H1 (cell line): ENCODE measurements at regions not wholly inside any gene's neighbourhood (a gene's known extent, or its start where the extent isn't known, plus 50 kb on each side); places are given as distances from the start of the nearest gene placed in this dataset.

Experiments used
- EP300 ChIP-seq, 2 experiments: IDR thresholded peaks; 1 replicate in 1 of 2; 2 replicates in 1 of 2; pipeline ENCODE4 v1.6.1; 2011 to 2012; ENCODE audit warnings: low read depth in 2 of 2, low read length in 2 of 2, mild to moderate bottlenecking in 2 of 2, borderline replicate concordance in 1 of 2, inconsistent platforms in 1 of 2, moderate library complexity in 1 of 2
- HDAC2 ChIP-seq, 2 experiments: fragments of 300-600 bp in 1 of 2; sonication (generic) in 1 of 2; IDR thresholded peaks; 2 replicates each; pipeline ENCODE4 v1.6.1; 2011 to 2012; ENCODE audit warnings: low read depth in 2 of 2, low read length in 2 of 2, mild to moderate bottlenecking in 2 of 2, moderate library complexity in 2 of 2, borderline replicate concordance in 1 of 2, inconsistent platforms in 1 of 2
- PHF8 ChIP-seq: fragments of 200-600 bp; sonication (generic); conservative IDR thresholded peaks from 2 replicates; pipeline ENCODE4 v1.7.1; 2012; ENCODE audit warnings: low read depth, mild to moderate bottlenecking, inconsistent platforms, low read length, moderate library complexity
- RFX5 ChIP-seq: IDR thresholded peaks from 2 replicates; pipeline ENCODE4 v1.6.1; 2011; ENCODE audit warnings: low read depth, low read length, improper control_type of control experiment, borderline replicate concordance
- RXRA ChIP-seq: IDR thresholded peaks from 2 replicates; pipeline ENCODE4 v1.6.1; 2011; ENCODE audit warnings: low read depth, mild to moderate bottlenecking, low read length, moderate library complexity; ENCODE audit not compliant: insufficient read depth

DNA sequence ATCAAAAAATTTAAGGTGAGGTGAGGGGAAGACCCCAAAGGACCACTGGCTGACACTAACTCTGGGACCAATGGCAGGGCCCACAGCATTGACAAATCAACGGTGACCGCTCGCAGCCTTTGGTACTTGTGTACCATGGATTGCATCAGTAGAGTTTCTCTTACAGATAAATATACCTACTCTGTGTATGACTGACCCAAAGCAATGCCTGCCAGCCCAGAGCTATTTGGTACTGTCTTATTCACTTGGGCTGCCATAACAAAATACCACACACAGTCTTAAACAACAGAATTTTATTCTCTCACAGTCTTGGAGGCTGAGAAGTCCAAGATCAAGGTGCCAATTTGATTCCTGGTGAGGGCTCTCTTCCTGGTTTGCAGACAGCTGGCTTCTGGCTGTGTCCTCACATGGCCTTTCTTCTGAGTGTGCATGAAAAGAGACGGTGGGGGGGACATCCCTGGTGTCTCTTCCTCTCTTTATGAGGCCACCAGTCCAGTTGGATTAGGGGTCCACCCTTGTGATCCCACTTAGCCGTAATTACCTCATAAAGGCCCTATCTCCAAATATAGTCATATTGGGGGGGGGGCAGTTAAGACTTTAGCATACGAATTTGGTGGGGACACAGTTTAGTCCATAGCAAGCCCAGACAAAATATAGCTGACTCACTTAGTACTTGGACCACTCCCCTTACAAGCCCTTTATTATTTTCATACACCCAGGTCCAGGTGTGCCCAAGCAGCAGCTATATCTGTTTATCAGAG is 336.3 kb downstream of the CD83 start (continued):
- TF ChIP-seq HDAC2 (IDR thresholded peaks at IDR 0.05; ENCODE audit: borderline replicate concordance in 1 of 2, low read depth in 2 of 2, low read length in 2 of 2), result no peak
- no peak for TF ChIP-seq EP300 (IDR thresholded peaks at IDR 0.05; ENCODE audit: borderline replicate concordance in 1 of 2, low read depth in 2 of 2, low read length in 2 of 2)
- no peak for TF ChIP-seq RXRA
- TF ChIP-seq RFX5, result no peak
- TF ChIP-seq PHF8, result no peak
